Mesothelial cell of epicardium (in vitro differentiated cells): ENCODE measurements at regions not wholly inside any gene's neighbourhood (a gene's known extent, or its start where the extent isn't known, plus 50 kb on each side); places are given as distances from the start of the nearest gene placed in this dataset.

Experiments used
- DNase-seq, 2 experiments: peaks; one replicate each; pipeline ENCODE4 v3.0.0; 2021; ENCODE audit warnings: low spot score in 2 of 2; ENCODE audit not compliant: unreplicated experiment in 2 of 2
- H3K27ac Mint-ChIP-seq: 2 replicates; pipeline ENCODE4 v1.8.0; 2021; ENCODE audit warnings: mixed read lengths
- H3K27me3 Mint-ChIP-seq: 2 replicates; pipeline ENCODE4 v1.8.0; 2021; ENCODE audit warnings: low read depth, mixed read lengths
- H3K36me3 Mint-ChIP-seq: 2 replicates; pipeline ENCODE4 v1.8.0; 2021; ENCODE audit warnings: mixed read lengths
- H3K4me1 Mint-ChIP-seq: 2 replicates; pipeline ENCODE4 v1.8.0; 2021; ENCODE audit warnings: mixed read lengths
- H3K4me3 Mint-ChIP-seq: 2 replicates; pipeline ENCODE4 v1.8.0; 2021; ENCODE audit warnings: mild to moderate bottlenecking, moderate library complexity, mixed read lengths
- H3K9me3 Mint-ChIP-seq: 2 replicates; pipeline ENCODE4 v1.8.0; 2021; ENCODE audit warnings: mixed read lengths
- CTCF ChIP-seq: fragments of 200-600 bp; sonication (generic); IDR thresholded peaks from one replicate; pipeline ENCODE4 v1.5.0; 2021; ENCODE audit warnings: antibody characterized with exemption; ENCODE audit not compliant: unreplicated experiment

GRCh38 chr18:40382197-40382596, 1572.8 kb upstream of the PIK3C3 start:
- H3K36me3 Mint-ChIP-seq, result no peaks in the 10 kb centered on the region
- H3K9me3 Mint-ChIP-seq, result no peaks in the 10 kb centered on the region
- TF ChIP-seq CTCF, result no peak
- H3K4me1 Mint-ChIP-seq, result peaks cover 4% of the 10 kb centered on the region
- no peak overlapping the region for H3K27ac Mint-ChIP-seq
- H3K4me3 Mint-ChIP-seq, result no peak overlapping the region
- no peak for DNase-seq
- no peaks in the 10 kb centered on the region for H3K27me3 Mint-ChIP-seq

- Mint-ChIP-seq H3K27ac (no peak overlapping the region), H3K36me3 (no peaks in the 10 kb centered on the region), H3K27me3 (no peaks in the 10 kb centered on the region), H3K4me3 (no peak overlapping the region), H3K9me3 (no peaks in the 10 kb centered on the region), H3K4me1 (peaks cover 4% of the 10 kb centered on the region)
- no peak for DNase-seq
- TF ChIP-seq CTCF, result no peak
Observed at GRCh38 chr18:40380686-40381439, 1574.2 kb upstream of the PIK3C3 start.

GRCh38 chr18:40375837-40376236, 1579.2 kb upstream of the PIK3C3 start:
- no peak overlapping the region for H3K4me3 Mint-ChIP-seq
- H3K9me3 Mint-ChIP-seq, result no peaks in the 10 kb centered on the region
- no peak for TF ChIP-seq CTCF
- peaks cover 3% of the 10 kb centered on the region for H3K4me1 Mint-ChIP-seq
- H3K36me3 Mint-ChIP-seq, result no peaks in the 10 kb centered on the region
- H3K27me3 Mint-ChIP-seq, result no peaks in the 10 kb centered on the region
- H3K27ac Mint-ChIP-seq, result no peak overlapping the region
- no peak for DNase-seq

GRCh38 chr18:40371673-40372072, 1583.4 kb upstream of the PIK3C3 start:
- H3K9me3 Mint-ChIP-seq, result no peaks in the 10 kb centered on the region
- H3K27me3 Mint-ChIP-seq, result no peaks in the 10 kb centered on the region
- no peak overlapping the region for H3K4me3 Mint-ChIP-seq
- H3K4me1 Mint-ChIP-seq, result peaks cover 2% of the 10 kb centered on the region
- no peak for DNase-seq
- H3K27ac Mint-ChIP-seq, result no peak overlapping the region
- no peaks in the 10 kb centered on the region for H3K36me3 Mint-ChIP-seq
- no peak for TF ChIP-seq CTCF

GRCh38 chr18:40367576-40367975, 1587.5 kb upstream of the PIK3C3 start:
- Mint-ChIP-seq H3K27me3 (no peaks in the 10 kb centered on the region), H3K4me1 (peaks cover 2% of the 10 kb centered on the region), H3K4me3 (no peak overlapping the region), H3K36me3 (no peaks in the 10 kb centered on the region), H3K9me3 (no peaks in the 10 kb centered on the region), H3K27ac (no peak overlapping the region)
- DNase-seq, result no peak
- TF ChIP-seq CTCF, result no peak
